Neural cell (in vitro differentiated cells): ENCODE measurements at regions not wholly inside any gene's neighbourhood (a gene's known extent, or its start where the extent isn't known, plus 50 kb on each side); places are given as distances from the start of the nearest gene placed in this dataset.

Experiments
- H2AFZ ChIP-seq: fragments of 200-600, 300-800 bp; sonication (generic), shearing (Covaris generic); 2 replicates; pipeline ENCODE4 v1.6.0; 2014; ENCODE audit warnings: low read depth, mild to moderate bottlenecking, antibody characterized with exemption, low read length, moderate library complexity
- H3F3A ChIP-seq: fragments of 200-600 bp; shearing (Covaris generic); 2 replicates; pipeline ENCODE4 v1.6.1; 2016; ENCODE audit warnings: mild to moderate bottlenecking, moderate library complexity, mixed read lengths, antibody characterized with exemption, low read length; ENCODE audit not compliant: insufficient read depth, poor library complexity, severe bottlenecking
- H3K27ac ChIP-seq: fragments of 200-600, 300-800 bp; sonication (generic), shearing (Covaris generic); 2 replicates; pipeline ENCODE4 v1.5.1; 2014; ENCODE audit warnings: mild to moderate bottlenecking, low read length, moderate library complexity
- H3K27me3 ChIP-seq: fragments of 300-800, 200-600 bp; sonication (generic), shearing (Covaris generic); 2 replicates; pipeline ENCODE4 v1.6.0; 2014; ENCODE audit warnings: mild to moderate bottlenecking, low read depth, low read length, moderate library complexity; ENCODE audit not compliant: insufficient read depth
- H3K36me3 ChIP-seq: fragments of 300-800, 200-600 bp; sonication (generic), shearing (Covaris generic); 2 replicates; pipeline ENCODE4 v1.5.1; 2014; ENCODE audit warnings: mild to moderate bottlenecking, antibody characterized with exemption, low read length, moderate library complexity; ENCODE audit not compliant: insufficient read depth
- H3K4me2 ChIP-seq: fragments of 300-800, 200-600 bp; sonication (generic), shearing (Covaris generic); 2 replicates; pipeline ENCODE4 v1.6.0; 2014; ENCODE audit warnings: mild to moderate bottlenecking, low read length
- H3K4me3 ChIP-seq: fragments of 300-800, 200-600 bp; sonication (generic), shearing (Covaris generic); 2 replicates; pipeline ENCODE4 v1.5.1; 2014; ENCODE audit warnings: mild to moderate bottlenecking, low read length, moderate library complexity
- H3K79me2 ChIP-seq: fragments of 200-600 bp; shearing (Covaris generic); replicated peaks from 2 replicates; pipeline ENCODE4 v1.6.0; 2014; ENCODE audit warnings: mild to moderate bottlenecking, low read length, moderate library complexity; ENCODE audit not compliant: insufficient read depth
- H3K9ac ChIP-seq: fragments of 300-800, 200-600 bp; sonication (generic), shearing (Covaris generic); 2 replicates; pipeline ENCODE4 v1.6.1; 2016; ENCODE audit warnings: mild to moderate bottlenecking, low read length, mixed read lengths
- H3K9me2 ChIP-seq: fragments of 200-600 bp; shearing (Covaris generic); 2 replicates; pipeline ENCODE4 v1.6.1; 2016; ENCODE audit warnings: mild to moderate bottlenecking, low read length, mixed read lengths; ENCODE audit not compliant: insufficient read depth
- H3K9me3 ChIP-seq: fragments of 200-600, 300-800 bp; sonication (generic), shearing (Covaris generic); 2 replicates; pipeline ENCODE4 v1.6.1; 2016; ENCODE audit warnings: mild to moderate bottlenecking, mixed run types, low read length, moderate library complexity, mixed read lengths
- H4K20me1 ChIP-seq: fragments of 200-600 bp; shearing (Covaris generic); 2 replicates; pipeline ENCODE4 v1.6.1; 2016; ENCODE audit warnings: mild to moderate bottlenecking, mixed run types; ENCODE audit not compliant: insufficient read depth
- CTCF ChIP-seq: fragments of 450-650 bp; IDR thresholded peaks from 2 replicates; pipeline ENCODE4 v1.5.1; 2014; ENCODE audit warnings: antibody characterized with exemption, mild to moderate bottlenecking, moderate library complexity; ENCODE audit not compliant: poor library complexity, severe bottlenecking
- EP300 ChIP-seq: fragments of 450-650 bp; conservative IDR thresholded peaks from 2 replicates; pipeline ENCODE4 v1.6.1; 2014; ENCODE audit warnings: antibody characterized with exemption, mild to moderate bottlenecking, moderate library complexity; ENCODE audit not compliant: poor library complexity, severe bottlenecking
- EZH2 ChIP-seq: fragments of 200-600, 300-800 bp; shearing (Covaris generic), sonication (generic); IDR thresholded peaks from 2 replicates; pipeline ENCODE4 v1.6.1; 2014; ENCODE audit warnings: antibody characterized with exemption, low read length, borderline replicate concordance, mild to moderate bottlenecking; ENCODE audit not compliant: insufficient read depth, poor library complexity, severe bottlenecking
- MXI1 ChIP-seq: fragments of 450-650 bp; conservative IDR thresholded peaks from 2 replicates; pipeline ENCODE4 v1.6.1; 2014; ENCODE audit warnings: antibody characterized with exemption, mild to moderate bottlenecking; ENCODE audit not compliant: poor library complexity, severe bottlenecking
- POLR2AphosphoS5 ChIP-seq: IDR thresholded peaks from 2 replicates; pipeline ENCODE4 v1.6.1; 2012
- RAD21 ChIP-seq: fragments of 450-650 bp; conservative IDR thresholded peaks from 2 replicates; pipeline ENCODE4 v1.6.1; 2014; ENCODE audit warnings: antibody characterized with exemption, mild to moderate bottlenecking, moderate library complexity
- REST ChIP-seq: IDR thresholded peaks from 2 replicates; pipeline ENCODE4 v1.6.1; 2012; ENCODE audit warnings: borderline replicate concordance
- SMC3 ChIP-seq: fragments of 450-650 bp; conservative IDR thresholded peaks from 2 replicates; pipeline ENCODE4 v1.6.1; 2014; ENCODE audit warnings: antibody characterized with exemption, mild to moderate bottlenecking, moderate library complexity; ENCODE audit not compliant: poor library complexity
- TAF1 ChIP-seq: IDR thresholded peaks from 2 replicates; pipeline ENCODE4 v1.6.1; 2012; ENCODE audit warnings: low read depth

GRCh38 chr3:193132241-193132640 is 108.8 kb upstream of the PLAAT1 start:
- no peaks in the 10 kb centered on the region for H3K9me2 ChIP-seq
- H3K9me3 ChIP-seq: no peaks in the 10 kb centered on the region
- H4K20me1 ChIP-seq: no peaks in the 10 kb centered on the region
- H2AFZ ChIP-seq: no peak overlapping the region
- H3K4me3 ChIP-seq: no peak overlapping the region
- TF ChIP-seq RAD21 (no peak), CTCF (no peak), TAF1 (no peak), MXI1 (no peak), SMC3 (no peak), EZH2 (no peak), EP300 (no peak), POLR2AphosphoS5 (no peak), REST (no peak)
- H3K36me3 ChIP-seq: no peaks in the 10 kb centered on the region
- H3K9ac ChIP-seq: no peak overlapping the region
- no peak overlapping the region for H3K4me2 ChIP-seq
- H3K79me2 ChIP-seq: no peaks in the 10 kb centered on the region
- no peaks in the 10 kb centered on the region for H3F3A ChIP-seq
- no peak overlapping the region for H3K27ac ChIP-seq
- no peaks in the 10 kb centered on the region for H3K27me3 ChIP-seq

- no peak overlapping the region for H3K9ac ChIP-seq
- H4K20me1 ChIP-seq: no peaks in the 10 kb centered on the region
- H3F3A ChIP-seq: no peaks in the 10 kb centered on the region
- no peaks in the 10 kb centered on the region for H3K27me3 ChIP-seq
- no peak overlapping the region for H3K27ac ChIP-seq
- no peaks in the 10 kb centered on the region for H3K9me2 ChIP-seq
- H3K36me3 ChIP-seq: no peaks in the 10 kb centered on the region
- H2AFZ ChIP-seq: no peak overlapping the region
- TF ChIP-seq SMC3: no peak
- TF ChIP-seq MXI1: no peak
- no peak for TF ChIP-seq EP300
- TF ChIP-seq REST: no peak
- TF ChIP-seq POLR2AphosphoS5: no peak
- H3K4me3 ChIP-seq: no peak overlapping the region
- H3K79me2 ChIP-seq: no peaks in the 10 kb centered on the region
- H3K9me3 ChIP-seq: no peaks in the 10 kb centered on the region
- H3K4me2 ChIP-seq: no peak overlapping the region
Measured at GRCh38 chr3:193132964-193133363, 108.1 kb upstream of the PLAAT1 start.
